Left ventricle myocardium inferior (tissue), 1 donor: ENCODE measurements at regions not wholly inside any gene's neighbourhood (a gene's known extent, or its start where the extent isn't known, plus 50 kb on each side); places are given as distances from the start of the nearest gene placed in this dataset.

Experiments used
- DNase-seq: peaks from one replicate; pipeline ENCODE4 v3.0.0-alpha.2; 2020
- H3K27ac ChIP-seq: fragments of 200-600 bp; replicated peaks from 2 replicates; pipeline ENCODE4 v1.8.0; 2021
- H3K27me3 ChIP-seq: fragments of 200-600 bp; 2 replicates; pipeline ENCODE4 v1.8.0; 2021; ENCODE audit warnings: low read depth
- H3K36me3 ChIP-seq: fragments of 200-600 bp; 2 replicates; pipeline ENCODE4 v1.8.0; 2021
- H3K4me1 ChIP-seq: fragments of 200-600 bp; 2 replicates; pipeline ENCODE4 v1.8.0; 2021
- H3K4me3 ChIP-seq: fragments of 200-600 bp; 2 replicates; pipeline ENCODE4 v1.8.0; 2021; ENCODE audit warnings: mild to moderate bottlenecking, moderate library complexity
- H3K9me3 ChIP-seq: fragments of 200-600 bp; replicated peaks from 2 replicates; pipeline ENCODE4 v1.8.0; 2021
- CTCF ChIP-seq: fragments of 200-600 bp; IDR thresholded peaks from 2 replicates; pipeline ENCODE4 v1.8.0; 2021; ENCODE audit warnings: antibody characterized with exemption, mild to moderate bottlenecking, borderline replicate concordance
- intact Hi-C: fragments of 100-400 bp; cut with micrococcal nuclease; formaldehyde crosslinking; loops from one replicate; pipeline ENCODE4 v1.11.0; 2022
- donor health status: DM: no; HTN: yes; CAD: no; lungs with severe emphysema.

GRCh38 chr2:145197944-145198343, 678.0 kb upstream of the ZEB2 start:
- Histone ChIP-seq H3K27me3 (no peaks in the 10 kb centered on the region), H3K27ac (no peak overlapping the region), H3K4me3 (no peak overlapping the region), H3K36me3 (no peaks in the 10 kb centered on the region), H3K4me1 (peaks cover 16% of the 10 kb centered on the region), H3K9me3 (no peaks in the 10 kb centered on the region)
- TF ChIP-seq CTCF = no peak
- DNase-seq = no peak
- intact Hi-C loops = no loop called here

DNA sequence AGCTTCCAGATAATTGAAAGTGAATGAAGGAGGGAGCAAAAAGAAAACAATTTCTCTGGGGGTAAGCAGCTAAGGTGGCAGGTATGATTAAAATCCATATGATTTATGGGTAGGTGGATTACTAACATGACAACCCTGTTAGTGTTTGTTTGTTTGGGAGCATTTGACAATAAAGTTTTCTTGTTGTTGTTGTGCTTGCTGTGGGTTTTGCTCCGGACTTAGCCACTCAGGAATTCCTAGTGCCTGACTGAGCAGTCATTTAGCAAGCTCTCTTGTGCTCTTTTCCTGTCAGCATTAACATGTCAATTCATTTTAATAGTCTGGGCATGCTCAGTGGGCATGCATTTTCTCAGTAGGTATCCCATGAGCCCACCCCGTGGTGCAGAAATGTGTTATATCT, 674.8 kb upstream of the ZEB2 start:
- no peaks in the 10 kb centered on the region for H3K36me3 ChIP-seq
- no peaks in the 10 kb centered on the region for H3K9me3 ChIP-seq
- TF ChIP-seq CTCF = no peak
- H3K4me3 ChIP-seq = no peak overlapping the region
- H3K27ac ChIP-seq = no peak overlapping the region
- H3K27me3 ChIP-seq = no peaks in the 10 kb centered on the region
- H3K4me1 ChIP-seq = peaks cover 16% of the 10 kb centered on the region
- no peak for DNase-seq
- intact Hi-C loops = no loop called here

GRCh38 chr2:145190031-145190703, 670.2 kb upstream of the ZEB2 start:
- Histone ChIP-seq H3K4me3 (no peak overlapping the region), H3K9me3 (no peaks in the 10 kb centered on the region), H3K4me1 (peaks cover 3% of the 10 kb centered on the region), H3K27me3 (no peaks in the 10 kb centered on the region), H3K36me3 (no peaks in the 10 kb centered on the region), H3K27ac (no peak overlapping the region)
- intact Hi-C loops = no loop called here
- no peak for DNase-seq
- no peak for TF ChIP-seq CTCF

- Histone ChIP-seq H3K9me3 (no peaks in the 10 kb centered on the region), H3K4me1 (peaks cover 8% of the 10 kb centered on the region), H3K36me3 (no peaks in the 10 kb centered on the region), H3K4me3 (no peak overlapping the region), H3K27me3 (no peaks in the 10 kb centered on the region), H3K27ac (peak overlapping the region; percentile 70)
- no peak for DNase-seq
- intact Hi-C loops = no loop called here
- TF ChIP-seq CTCF = peak; percentile 41
These were observed 666.4 kb upstream of the ZEB2 start for GRCh38 chr2:145186303-145186702.

DNA sequence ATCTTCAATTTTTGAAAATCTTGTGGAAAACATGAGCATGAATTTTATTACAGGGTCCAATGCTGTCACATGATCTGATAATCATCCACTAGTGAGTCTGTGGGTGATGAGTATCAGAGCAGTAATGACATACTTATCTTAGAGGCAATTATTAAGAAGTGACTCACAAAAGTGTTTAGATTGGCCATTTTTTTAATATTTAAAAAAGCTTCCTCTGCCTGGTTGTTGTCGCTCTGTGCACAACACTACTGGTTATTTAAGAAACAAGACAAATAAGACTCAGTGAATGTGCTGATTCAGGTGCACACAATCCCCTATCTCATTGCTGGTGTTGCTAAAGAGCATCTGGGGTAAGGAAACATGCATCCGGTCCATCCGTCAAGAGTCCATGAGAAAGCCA, 665.8 kb upstream of the ZEB2 start:
- Histone ChIP-seq H3K9me3 (no peaks in the 10 kb centered on the region), H3K4me3 (no peak overlapping the region), H3K36me3 (no peaks in the 10 kb centered on the region), H3K27me3 (no peaks in the 10 kb centered on the region), H3K4me1 (peaks cover 8% of the 10 kb centered on the region), H3K27ac (peak overlapping the region; percentile 70)
- intact Hi-C loops = no loop called here
- no peak for DNase-seq
- no peak for TF ChIP-seq CTCF
